ENCODE measurements at regions not wholly inside any gene's neighbourhood (a gene's known extent, or its start where the extent isn't known, plus 50 kb on each side); places are given as distances from the start of the nearest gene placed in this dataset.

DNA sequence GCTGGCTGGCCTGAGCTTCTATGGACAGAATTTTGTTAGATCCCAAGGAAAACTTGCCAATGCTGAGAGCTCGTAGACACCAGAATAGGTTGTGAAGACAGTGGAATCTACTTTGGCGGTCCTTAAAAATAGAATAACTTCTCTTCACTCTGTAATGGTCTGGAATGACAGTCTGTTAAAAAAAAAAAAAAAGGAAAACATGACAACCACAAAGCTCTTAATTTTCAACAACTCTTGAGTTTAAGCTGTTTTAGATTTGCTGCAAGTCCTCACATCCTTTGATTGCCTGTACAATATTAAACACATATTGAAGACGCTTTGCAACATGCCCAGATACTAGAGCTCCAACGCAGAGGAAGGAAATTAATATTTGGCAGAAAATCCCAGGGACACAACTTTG, 122.8 kb upstream of the GALNT15 start:
- CTCF ChIA-PET, result interaction anchor here (0.8 to 1.3 kb wide), 2 partner anchors 26 to 196 kb away, joined by 3 to 4 read pairs; no protein-coding TSS in a partner anchor

DNA sequence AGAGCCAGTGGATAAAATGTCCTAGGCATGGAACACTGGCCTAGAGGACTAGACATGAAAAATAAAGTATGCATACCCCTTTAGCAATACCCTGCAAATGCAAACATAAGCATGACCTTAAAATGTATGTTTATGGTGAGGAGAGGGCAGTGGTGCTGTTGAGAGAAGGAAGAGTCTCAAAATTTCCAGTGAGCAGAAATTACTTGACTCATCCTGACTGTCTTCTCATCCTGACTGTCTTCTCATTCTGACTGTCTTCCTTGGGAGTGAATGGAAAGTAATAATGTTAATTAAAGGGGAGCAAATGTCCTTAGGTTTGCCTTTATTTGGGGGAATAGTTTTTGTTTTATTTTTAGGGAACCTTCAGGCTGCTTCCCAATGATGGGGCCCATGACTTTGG, 121.5 kb upstream of the GALNT15 start:
- ATAC-seq (ENCODE audit: low read depth) (no peak), DNase-seq (no peak)
- no peak overlapping the region for H3K4me3 Mint-ChIP-seq
- H3K36me3 Mint-ChIP-seq (ENCODE audit: low read depth), result no peaks in the 10 kb centered on the region
- ChIA-PET POLR2A (no interaction called here), CTCF (no interaction called here)
- intact Hi-C loops (cut with micrococcal nuclease), result no loop called here
- no peak overlapping the region for H3K27ac Mint-ChIP-seq
- no peaks in the 10 kb centered on the region for H3K9me3 Mint-ChIP-seq
- TF ChIP-seq CTCF (IDR thresholded peaks at IDR 0.05), result no peak
- H3K27me3 Mint-ChIP-seq, result peaks cover 2% of the 10 kb centered on the region
- no peaks in the 10 kb centered on the region for H3K4me1 Mint-ChIP-seq

More for the DNA sequence above, 122.8 kb upstream of the GALNT15 start:
- DNase-seq (no peak), ATAC-seq (ENCODE audit: low read depth) (no peak)
- no peak overlapping the region for H3K4me3 Mint-ChIP-seq
- intact Hi-C loops (cut with micrococcal nuclease), result no loop called here
- POLR2A ChIA-PET, result no interaction called here
- no peaks in the 10 kb centered on the region for H3K36me3 Mint-ChIP-seq (ENCODE audit: low read depth)
- no peaks in the 10 kb centered on the region for H3K4me1 Mint-ChIP-seq
- no peaks in the 10 kb centered on the region for H3K9me3 Mint-ChIP-seq
- H3K27ac Mint-ChIP-seq, result no peak overlapping the region
- peaks cover 2% of the 10 kb centered on the region for H3K27me3 Mint-ChIP-seq
- TF ChIP-seq CTCF (IDR thresholded peaks at IDR 0.05), result no peak

GRCh38 chr3:16053794-16054193, 120.7 kb upstream of the GALNT15 start:
- CTCF ChIA-PET, result no interaction called here

GRCh38 chr3:16055606-16056211, 118.8 kb upstream of the GALNT15 start:
- H3K4me1 Mint-ChIP-seq, result no peaks in the 10 kb centered on the region
- no peak overlapping the region for H3K4me3 Mint-ChIP-seq
- ATAC-seq (ENCODE audit: low read depth) (no peak), DNase-seq (no peak)
- peaks cover 4% of the 10 kb centered on the region for H3K27me3 Mint-ChIP-seq
- ChIA-PET CTCF (interaction anchor here (0.6 kb wide), 1 partner anchor 123 kb away, joined by 3 read pairs; no protein-coding TSS in a partner anchor), POLR2A (no interaction called here)
- intact Hi-C loops (cut with micrococcal nuclease), result no loop called here
- no peak overlapping the region for H3K27ac Mint-ChIP-seq
- no peak for TF ChIP-seq CTCF (IDR thresholded peaks at IDR 0.05)
- no peaks in the 10 kb centered on the region for H3K9me3 Mint-ChIP-seq
- H3K36me3 Mint-ChIP-seq (ENCODE audit: low read depth), result no peaks in the 10 kb centered on the region

More at GRCh38 chr3:16053794-16054193, 120.7 kb upstream of the GALNT15 start:
- intact Hi-C loops (cut with micrococcal nuclease), result no loop called here
- Mint-ChIP-seq H3K4me1 (no peaks in the 10 kb centered on the region), H3K4me3 (no peak overlapping the region), H3K9me3 (no peaks in the 10 kb centered on the region), H3K27me3 (peaks cover 2% of the 10 kb centered on the region), H3K36me3 (ENCODE audit: low read depth) (no peaks in the 10 kb centered on the region), H3K27ac (no peak overlapping the region)
- no peak for ATAC-seq (ENCODE audit: low read depth)
- TF ChIP-seq CTCF (IDR thresholded peaks at IDR 0.05), result no peak
- no peak for DNase-seq
- POLR2A ChIA-PET, result no interaction called here

- peaks cover 4% of the 10 kb centered on the region for H3K27me3 Mint-ChIP-seq
- TF ChIP-seq CTCF (IDR thresholded peaks at IDR 0.05), result no peak
- intact Hi-C loops (cut with micrococcal nuclease), result no loop called here
- H3K36me3 Mint-ChIP-seq (ENCODE audit: low read depth), result no peaks in the 10 kb centered on the region
- ChIA-PET CTCF (interaction anchor here (0.6 kb wide), 1 partner anchor 122 kb away, joined by 3 read pairs; no protein-coding TSS in a partner anchor), POLR2A (no interaction called here)
- H3K4me3 Mint-ChIP-seq, result no peak overlapping the region
- H3K4me1 Mint-ChIP-seq, result no peaks in the 10 kb centered on the region
- DNase-seq (no peak), ATAC-seq (ENCODE audit: low read depth) (no peak)
- no peaks in the 10 kb centered on the region for H3K9me3 Mint-ChIP-seq
- H3K27ac Mint-ChIP-seq, result no peak overlapping the region
Observed at GRCh38 chr3:16056217-16056616, 118.3 kb upstream of the GALNT15 start.

All from activated B cell treated with CpG ODN at 0.5 μM for 24 hours (primary cell).